Neural cell (in vitro differentiated cells): ENCODE measurements at regions not wholly inside any gene's neighbourhood (a gene's known extent, or its start where the extent isn't known, plus 50 kb on each side); places are given as distances from the start of the nearest gene placed in this dataset.

Source experiments
- H2AFZ ChIP-seq: fragments of 200-600, 300-800 bp; sonication (generic), shearing (Covaris generic); 2 replicates; pipeline ENCODE4 v1.6.0; 2014; ENCODE audit warnings: low read depth, mild to moderate bottlenecking, antibody characterized with exemption, low read length, moderate library complexity
- H3F3A ChIP-seq: fragments of 200-600 bp; shearing (Covaris generic); 2 replicates; pipeline ENCODE4 v1.6.1; 2016; ENCODE audit warnings: mild to moderate bottlenecking, moderate library complexity, mixed read lengths, antibody characterized with exemption, low read length; ENCODE audit not compliant: insufficient read depth, poor library complexity, severe bottlenecking
- H3K27ac ChIP-seq: fragments of 200-600, 300-800 bp; sonication (generic), shearing (Covaris generic); 2 replicates; pipeline ENCODE4 v1.5.1; 2014; ENCODE audit warnings: mild to moderate bottlenecking, low read length, moderate library complexity
- H3K27me3 ChIP-seq: fragments of 300-800, 200-600 bp; sonication (generic), shearing (Covaris generic); 2 replicates; pipeline ENCODE4 v1.6.0; 2014; ENCODE audit warnings: mild to moderate bottlenecking, low read depth, low read length, moderate library complexity; ENCODE audit not compliant: insufficient read depth
- H3K36me3 ChIP-seq: fragments of 300-800, 200-600 bp; sonication (generic), shearing (Covaris generic); 2 replicates; pipeline ENCODE4 v1.5.1; 2014; ENCODE audit warnings: mild to moderate bottlenecking, antibody characterized with exemption, low read length, moderate library complexity; ENCODE audit not compliant: insufficient read depth
- H3K4me2 ChIP-seq: fragments of 300-800, 200-600 bp; sonication (generic), shearing (Covaris generic); 2 replicates; pipeline ENCODE4 v1.6.0; 2014; ENCODE audit warnings: mild to moderate bottlenecking, low read length
- H3K4me3 ChIP-seq: fragments of 300-800, 200-600 bp; sonication (generic), shearing (Covaris generic); 2 replicates; pipeline ENCODE4 v1.5.1; 2014; ENCODE audit warnings: mild to moderate bottlenecking, low read length, moderate library complexity
- H3K79me2 ChIP-seq: fragments of 200-600 bp; shearing (Covaris generic); replicated peaks from 2 replicates; pipeline ENCODE4 v1.6.0; 2014; ENCODE audit warnings: mild to moderate bottlenecking, low read length, moderate library complexity; ENCODE audit not compliant: insufficient read depth
- H3K9ac ChIP-seq: fragments of 300-800, 200-600 bp; sonication (generic), shearing (Covaris generic); 2 replicates; pipeline ENCODE4 v1.6.1; 2016; ENCODE audit warnings: mild to moderate bottlenecking, low read length, mixed read lengths
- H3K9me2 ChIP-seq: fragments of 200-600 bp; shearing (Covaris generic); 2 replicates; pipeline ENCODE4 v1.6.1; 2016; ENCODE audit warnings: mild to moderate bottlenecking, low read length, mixed read lengths; ENCODE audit not compliant: insufficient read depth
- H3K9me3 ChIP-seq: fragments of 200-600, 300-800 bp; sonication (generic), shearing (Covaris generic); 2 replicates; pipeline ENCODE4 v1.6.1; 2016; ENCODE audit warnings: mild to moderate bottlenecking, mixed run types, low read length, moderate library complexity, mixed read lengths
- H4K20me1 ChIP-seq: fragments of 200-600 bp; shearing (Covaris generic); 2 replicates; pipeline ENCODE4 v1.6.1; 2016; ENCODE audit warnings: mild to moderate bottlenecking, mixed run types; ENCODE audit not compliant: insufficient read depth
- EP300 ChIP-seq: fragments of 450-650 bp; conservative IDR thresholded peaks from 2 replicates; pipeline ENCODE4 v1.6.1; 2014; ENCODE audit warnings: antibody characterized with exemption, mild to moderate bottlenecking, moderate library complexity; ENCODE audit not compliant: poor library complexity, severe bottlenecking
- EZH2 ChIP-seq: fragments of 200-600, 300-800 bp; shearing (Covaris generic), sonication (generic); IDR thresholded peaks from 2 replicates; pipeline ENCODE4 v1.6.1; 2014; ENCODE audit warnings: antibody characterized with exemption, low read length, borderline replicate concordance, mild to moderate bottlenecking; ENCODE audit not compliant: insufficient read depth, poor library complexity, severe bottlenecking
- MXI1 ChIP-seq: fragments of 450-650 bp; conservative IDR thresholded peaks from 2 replicates; pipeline ENCODE4 v1.6.1; 2014; ENCODE audit warnings: antibody characterized with exemption, mild to moderate bottlenecking; ENCODE audit not compliant: poor library complexity, severe bottlenecking
- POLR2AphosphoS5 ChIP-seq: IDR thresholded peaks from 2 replicates; pipeline ENCODE4 v1.6.1; 2012
- RAD21 ChIP-seq: fragments of 450-650 bp; conservative IDR thresholded peaks from 2 replicates; pipeline ENCODE4 v1.6.1; 2014; ENCODE audit warnings: antibody characterized with exemption, mild to moderate bottlenecking, moderate library complexity
- SMC3 ChIP-seq: fragments of 450-650 bp; conservative IDR thresholded peaks from 2 replicates; pipeline ENCODE4 v1.6.1; 2014; ENCODE audit warnings: antibody characterized with exemption, mild to moderate bottlenecking, moderate library complexity; ENCODE audit not compliant: poor library complexity
- TAF1 ChIP-seq: IDR thresholded peaks from 2 replicates; pipeline ENCODE4 v1.6.1; 2012; ENCODE audit warnings: low read depth
- TF ChIP-seq, protein P1 (sequence below): fragments of 450-650 bp; IDR thresholded peaks from 2 replicates; pipeline ENCODE4 v1.5.1; 2014; ENCODE audit warnings: antibody characterized with exemption, mild to moderate bottlenecking, moderate library complexity; ENCODE audit not compliant: poor library complexity, severe bottlenecking
- TF ChIP-seq, protein P2 (sequence below): IDR thresholded peaks from 2 replicates; pipeline ENCODE4 v1.6.1; 2012; ENCODE audit warnings: borderline replicate concordance

DNA sequence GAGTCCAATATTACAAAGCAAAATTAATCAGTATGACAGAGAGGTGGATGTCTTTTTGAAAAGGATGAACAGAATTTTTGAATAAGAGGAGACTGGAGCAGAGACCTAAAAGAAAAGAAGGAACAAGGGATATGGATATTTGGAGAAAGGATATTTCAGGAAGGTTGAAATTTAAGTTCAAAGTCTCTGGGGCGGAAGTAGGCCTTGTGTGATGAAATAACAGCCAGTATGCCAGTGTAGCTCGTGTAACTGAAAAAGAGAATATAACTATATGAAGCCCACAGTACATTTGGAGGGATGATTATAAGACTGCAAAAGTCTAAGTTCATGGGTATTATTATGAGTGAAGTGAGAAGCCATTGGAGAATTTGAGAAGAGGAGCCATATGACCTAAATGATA is 766.7 kb downstream of the GBE1 start:
- Histone ChIP-seq H2AFZ (no peak overlapping the region), H3F3A (no peaks in the 10 kb centered on the region), H4K20me1 (no peaks in the 10 kb centered on the region), H3K4me2 (no peak overlapping the region), H3K36me3 (no peaks in the 10 kb centered on the region), H3K79me2 (no peaks in the 10 kb centered on the region), H3K27ac (no peak overlapping the region), H3K9me2 (no peaks in the 10 kb centered on the region), H3K4me3 (no peak overlapping the region), H3K9ac (no peak overlapping the region), H3K27me3 (no peaks in the 10 kb centered on the region), H3K9me3 (no peaks in the 10 kb centered on the region)
- TF ChIP-seq, protein P1, sequence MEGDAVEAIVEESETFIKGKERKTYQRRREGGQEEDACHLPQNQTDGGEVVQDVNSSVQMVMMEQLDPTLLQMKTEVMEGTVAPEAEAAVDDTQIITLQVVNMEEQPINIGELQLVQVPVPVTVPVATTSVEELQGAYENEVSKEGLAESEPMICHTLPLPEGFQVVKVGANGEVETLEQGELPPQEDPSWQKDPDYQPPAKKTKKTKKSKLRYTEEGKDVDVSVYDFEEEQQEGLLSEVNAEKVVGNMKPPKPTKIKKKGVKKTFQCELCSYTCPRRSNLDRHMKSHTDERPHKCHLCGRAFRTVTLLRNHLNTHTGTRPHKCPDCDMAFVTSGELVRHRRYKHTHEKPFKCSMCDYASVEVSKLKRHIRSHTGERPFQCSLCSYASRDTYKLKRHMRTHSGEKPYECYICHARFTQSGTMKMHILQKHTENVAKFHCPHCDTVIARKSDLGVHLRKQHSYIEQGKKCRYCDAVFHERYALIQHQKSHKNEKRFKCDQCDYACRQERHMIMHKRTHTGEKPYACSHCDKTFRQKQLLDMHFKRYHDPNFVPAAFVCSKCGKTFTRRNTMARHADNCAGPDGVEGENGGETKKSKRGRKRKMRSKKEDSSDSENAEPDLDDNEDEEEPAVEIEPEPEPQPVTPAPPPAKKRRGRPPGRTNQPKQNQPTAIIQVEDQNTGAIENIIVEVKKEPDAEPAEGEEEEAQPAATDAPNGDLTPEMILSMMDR, result no peak
- TF ChIP-seq SMC3, result no peak
- no peak for TF ChIP-seq EP300

DNA sequence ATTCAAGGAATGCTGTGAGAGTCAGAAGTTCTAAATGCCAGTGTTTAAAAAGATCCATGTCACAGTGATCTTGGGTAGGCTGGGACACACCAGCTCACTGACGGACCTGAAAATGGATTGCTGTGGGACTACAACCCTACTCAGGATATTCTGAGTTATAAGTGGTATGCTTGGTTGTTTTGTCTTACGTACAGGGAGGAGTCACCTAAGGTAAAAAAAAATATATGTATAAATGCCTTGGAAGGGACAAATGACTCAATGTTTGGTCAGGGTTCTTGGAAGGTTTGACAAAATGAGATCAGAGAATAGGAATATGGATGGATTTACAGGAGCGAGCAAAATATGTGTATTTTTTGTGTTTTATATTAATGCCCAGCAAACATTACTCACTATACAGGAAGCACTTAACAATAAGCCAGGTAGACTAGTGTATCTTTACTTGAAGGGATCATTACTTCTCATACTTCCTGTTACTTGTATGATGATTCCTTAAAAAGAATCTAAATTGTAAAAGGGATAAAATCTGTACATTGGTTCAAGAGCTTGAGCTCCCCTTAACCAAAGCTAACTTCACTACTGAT is 767.3 kb downstream of the GBE1 start:
- H3K9ac ChIP-seq, result no peak overlapping the region
- no peaks in the 10 kb centered on the region for H3F3A ChIP-seq
- H2AFZ ChIP-seq, result no peak overlapping the region
- no peak for TF ChIP-seq EP300
- TF ChIP-seq EZH2, result no peak
- TF ChIP-seq, protein P1, result no peak
- TF ChIP-seq, protein P2, sequence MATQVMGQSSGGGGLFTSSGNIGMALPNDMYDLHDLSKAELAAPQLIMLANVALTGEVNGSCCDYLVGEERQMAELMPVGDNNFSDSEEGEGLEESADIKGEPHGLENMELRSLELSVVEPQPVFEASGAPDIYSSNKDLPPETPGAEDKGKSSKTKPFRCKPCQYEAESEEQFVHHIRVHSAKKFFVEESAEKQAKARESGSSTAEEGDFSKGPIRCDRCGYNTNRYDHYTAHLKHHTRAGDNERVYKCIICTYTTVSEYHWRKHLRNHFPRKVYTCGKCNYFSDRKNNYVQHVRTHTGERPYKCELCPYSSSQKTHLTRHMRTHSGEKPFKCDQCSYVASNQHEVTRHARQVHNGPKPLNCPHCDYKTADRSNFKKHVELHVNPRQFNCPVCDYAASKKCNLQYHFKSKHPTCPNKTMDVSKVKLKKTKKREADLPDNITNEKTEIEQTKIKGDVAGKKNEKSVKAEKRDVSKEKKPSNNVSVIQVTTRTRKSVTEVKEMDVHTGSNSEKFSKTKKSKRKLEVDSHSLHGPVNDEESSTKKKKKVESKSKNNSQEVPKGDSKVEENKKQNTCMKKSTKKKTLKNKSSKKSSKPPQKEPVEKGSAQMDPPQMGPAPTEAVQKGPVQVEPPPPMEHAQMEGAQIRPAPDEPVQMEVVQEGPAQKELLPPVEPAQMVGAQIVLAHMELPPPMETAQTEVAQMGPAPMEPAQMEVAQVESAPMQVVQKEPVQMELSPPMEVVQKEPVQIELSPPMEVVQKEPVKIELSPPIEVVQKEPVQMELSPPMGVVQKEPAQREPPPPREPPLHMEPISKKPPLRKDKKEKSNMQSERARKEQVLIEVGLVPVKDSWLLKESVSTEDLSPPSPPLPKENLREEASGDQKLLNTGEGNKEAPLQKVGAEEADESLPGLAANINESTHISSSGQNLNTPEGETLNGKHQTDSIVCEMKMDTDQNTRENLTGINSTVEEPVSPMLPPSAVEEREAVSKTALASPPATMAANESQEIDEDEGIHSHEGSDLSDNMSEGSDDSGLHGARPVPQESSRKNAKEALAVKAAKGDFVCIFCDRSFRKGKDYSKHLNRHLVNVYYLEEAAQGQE, result no peak
- no peak for TF ChIP-seq RAD21
- no peak for TF ChIP-seq TAF1
- TF ChIP-seq POLR2AphosphoS5, result no peak
- no peak for TF ChIP-seq SMC3
- TF ChIP-seq MXI1, result no peak
- no peaks in the 10 kb centered on the region for H3K9me3 ChIP-seq
- no peaks in the 10 kb centered on the region for H3K27me3 ChIP-seq
- H3K4me3 ChIP-seq, result no peak overlapping the region
- H4K20me1 ChIP-seq, result no peaks in the 10 kb centered on the region
- no peaks in the 10 kb centered on the region for H3K9me2 ChIP-seq
- no peaks in the 10 kb centered on the region for H3K79me2 ChIP-seq
- H3K4me2 ChIP-seq, result no peak overlapping the region
- H3K36me3 ChIP-seq, result no peaks in the 10 kb centered on the region
- H3K27ac ChIP-seq, result no peak overlapping the region
